ENCODE measurements at regions not wholly inside any gene's neighbourhood (a gene's known extent, or its start where the extent isn't known, plus 50 kb on each side); places are given as distances from the start of the nearest gene placed in this dataset.

DNA sequence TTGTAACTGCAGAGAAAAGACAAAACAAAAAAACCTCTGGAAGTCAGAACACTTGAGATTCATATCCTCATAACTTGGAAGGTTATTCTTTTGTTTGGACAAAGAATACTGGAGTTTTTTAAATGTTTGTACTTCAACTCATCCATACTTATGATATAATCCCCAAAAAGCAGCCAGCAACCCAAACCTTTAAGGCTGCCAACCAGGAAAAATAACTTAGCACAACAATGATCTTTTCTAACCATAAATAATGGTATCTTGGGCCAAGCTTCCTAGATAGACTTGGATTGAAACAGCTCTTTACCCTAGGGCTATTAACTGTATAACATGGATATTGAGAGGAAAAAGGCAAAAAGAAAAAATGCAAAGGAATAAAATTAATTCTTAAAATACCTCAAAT, 335.1 kb downstream of the LTN1 start:
- no peak overlapping the region for H3K4me3 Mint-ChIP-seq
- no peaks in the 10 kb centered on the region for H3K27me3 Mint-ChIP-seq
- ATAC-seq = no peak
- H3K9me3 Mint-ChIP-seq = peaks cover 5% of the 10 kb centered on the region
- no peaks in the 10 kb centered on the region for H3K4me1 Mint-ChIP-seq
- no peak overlapping the region for H3K27ac Mint-ChIP-seq
- no peaks in the 10 kb centered on the region for H3K36me3 Mint-ChIP-seq

- Mint-ChIP-seq H3K27me3 (no peaks in the 10 kb centered on the region), H3K27ac (no peak overlapping the region), H3K4me3 (no peak overlapping the region), H3K4me1 (no peaks in the 10 kb centered on the region), H3K36me3 (no peaks in the 10 kb centered on the region), H3K9me3 (peaks cover 5% of the 10 kb centered on the region)
- no peak for ATAC-seq
Measured at GRCh38 chr21:28655471-28655870, 337.2 kb downstream of the LTN1 start.

GRCh38 chr21:28654406-28654805, 338.3 kb downstream of the LTN1 start:
- Mint-ChIP-seq H3K27ac (no peak overlapping the region), H3K4me3 (no peak overlapping the region), H3K36me3 (no peaks in the 10 kb centered on the region), H3K27me3 (no peaks in the 10 kb centered on the region), H3K4me1 (no peaks in the 10 kb centered on the region), H3K9me3 (peaks cover 5% of the 10 kb centered on the region)
- no peak for ATAC-seq

- H3K27me3 Mint-ChIP-seq = no peaks in the 10 kb centered on the region
- H3K27ac Mint-ChIP-seq = no peak overlapping the region
- H3K36me3 Mint-ChIP-seq = no peaks in the 10 kb centered on the region
- H3K4me1 Mint-ChIP-seq = no peaks in the 10 kb centered on the region
- H3K4me3 Mint-ChIP-seq = no peak overlapping the region
- ATAC-seq = no peak
- peaks cover 4% of the 10 kb centered on the region for H3K9me3 Mint-ChIP-seq
Measured at GRCh38 chr21:28644762-28645161, 347.9 kb downstream of the LTN1 start.

DNA sequence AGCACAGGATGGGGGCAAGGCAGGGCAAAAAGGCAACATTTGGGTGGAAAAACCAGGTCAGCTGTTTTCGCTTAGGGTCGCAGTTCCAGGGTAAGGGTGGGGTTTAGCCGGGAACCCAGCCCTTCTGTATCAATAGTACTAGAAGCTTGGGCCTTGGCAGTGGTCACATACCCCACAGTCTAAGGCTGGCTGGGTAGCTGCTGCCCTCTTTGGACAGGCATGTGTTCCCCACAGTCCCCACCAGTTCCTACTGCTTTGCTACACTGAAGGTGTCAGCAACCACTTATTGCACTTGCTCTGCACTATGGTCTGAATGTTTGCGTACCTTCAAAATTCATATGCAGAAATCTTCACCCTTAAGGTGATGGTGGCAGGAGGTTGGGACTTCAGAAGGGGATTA, 349.8 kb downstream of the LTN1 start:
- Mint-ChIP-seq H3K4me1 (no peaks in the 10 kb centered on the region), H3K9me3 (peaks cover 4% of the 10 kb centered on the region), H3K36me3 (no peaks in the 10 kb centered on the region), H3K27ac (no peak overlapping the region), H3K27me3 (no peaks in the 10 kb centered on the region), H3K4me3 (no peak overlapping the region)
- no peak for ATAC-seq

GRCh38 chr21:28641731-28642130, 350.9 kb downstream of the LTN1 start:
- H3K4me1 Mint-ChIP-seq = no peaks in the 10 kb centered on the region
- no peak overlapping the region for H3K4me3 Mint-ChIP-seq
- no peak for ATAC-seq
- H3K27me3 Mint-ChIP-seq = no peaks in the 10 kb centered on the region
- no peaks in the 10 kb centered on the region for H3K36me3 Mint-ChIP-seq
- H3K9me3 Mint-ChIP-seq = peaks cover 4% of the 10 kb centered on the region
- H3K27ac Mint-ChIP-seq = no peak overlapping the region

DNA sequence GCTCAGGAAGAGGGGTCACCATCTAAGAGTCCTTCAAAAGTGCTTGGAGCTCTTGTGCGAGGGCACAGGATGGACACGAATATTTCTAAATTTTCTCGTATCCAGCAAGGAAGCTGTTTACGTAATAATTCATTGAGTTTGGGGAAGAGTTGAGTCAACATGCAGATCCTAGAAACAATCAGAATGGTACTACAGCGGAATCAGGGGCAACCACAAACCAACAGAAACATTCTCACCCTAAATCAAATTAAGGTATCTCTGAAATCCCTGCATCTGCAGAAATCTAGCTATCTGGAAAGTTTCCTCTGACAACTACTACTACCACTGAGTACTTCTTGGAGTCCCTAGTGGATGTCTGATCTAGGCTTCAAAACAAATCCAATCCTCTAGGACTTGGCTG, 352.4 kb downstream of the LTN1 start:
- no peak for ATAC-seq
- H3K4me1 Mint-ChIP-seq = no peaks in the 10 kb centered on the region
- no peak overlapping the region for H3K27ac Mint-ChIP-seq
- no peaks in the 10 kb centered on the region for H3K36me3 Mint-ChIP-seq
- no peak overlapping the region for H3K4me3 Mint-ChIP-seq
- H3K27me3 Mint-ChIP-seq = no peaks in the 10 kb centered on the region
- peaks cover 6% of the 10 kb centered on the region for H3K9me3 Mint-ChIP-seq

DNA sequence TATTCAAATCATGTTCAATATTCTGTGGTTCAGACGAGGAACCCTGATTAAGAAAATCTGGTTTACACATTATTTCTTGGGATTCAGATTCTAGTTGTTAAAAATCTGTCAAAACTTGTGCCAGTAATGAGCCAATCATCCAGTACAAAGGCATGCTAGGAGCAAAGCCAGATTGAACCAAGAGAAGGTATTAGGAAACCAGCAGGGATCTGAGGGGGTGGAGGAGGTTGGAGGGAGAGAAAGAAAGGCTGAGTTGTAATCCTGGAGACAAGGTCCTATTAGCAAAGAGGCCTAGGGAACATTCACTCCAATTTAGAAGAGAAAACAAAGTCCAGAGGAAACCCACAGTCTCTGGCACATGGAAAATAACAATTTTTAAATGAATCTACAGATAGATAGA, 352.9 kb downstream of the LTN1 start:
- Mint-ChIP-seq H3K4me1 (no peaks in the 10 kb centered on the region), H3K27ac (no peak overlapping the region), H3K27me3 (no peaks in the 10 kb centered on the region), H3K9me3 (peaks cover 6% of the 10 kb centered on the region), H3K36me3 (no peaks in the 10 kb centered on the region), H3K4me3 (no peak overlapping the region)
- no peak for ATAC-seq

GRCh38 chr21:28636752-28637691, 355.7 kb downstream of the LTN1 start:
- no peak overlapping the region for H3K27ac Mint-ChIP-seq
- H3K27me3 Mint-ChIP-seq = no peaks in the 10 kb centered on the region
- peaks cover 2% of the 10 kb centered on the region for H3K9me3 Mint-ChIP-seq
- no peaks in the 10 kb centered on the region for H3K36me3 Mint-ChIP-seq
- ATAC-seq = no peak
- no peak overlapping the region for H3K4me3 Mint-ChIP-seq
- H3K4me1 Mint-ChIP-seq = no peaks in the 10 kb centered on the region

GRCh38 chr21:28635541-28635940, 357.1 kb downstream of the LTN1 start:
- Mint-ChIP-seq H3K27me3 (no peaks in the 10 kb centered on the region), H3K4me3 (no peak overlapping the region), H3K36me3 (no peaks in the 10 kb centered on the region), H3K27ac (no peak overlapping the region), H3K4me1 (no peaks in the 10 kb centered on the region), H3K9me3 (peaks cover 2% of the 10 kb centered on the region)
- no peak for ATAC-seq

DNA sequence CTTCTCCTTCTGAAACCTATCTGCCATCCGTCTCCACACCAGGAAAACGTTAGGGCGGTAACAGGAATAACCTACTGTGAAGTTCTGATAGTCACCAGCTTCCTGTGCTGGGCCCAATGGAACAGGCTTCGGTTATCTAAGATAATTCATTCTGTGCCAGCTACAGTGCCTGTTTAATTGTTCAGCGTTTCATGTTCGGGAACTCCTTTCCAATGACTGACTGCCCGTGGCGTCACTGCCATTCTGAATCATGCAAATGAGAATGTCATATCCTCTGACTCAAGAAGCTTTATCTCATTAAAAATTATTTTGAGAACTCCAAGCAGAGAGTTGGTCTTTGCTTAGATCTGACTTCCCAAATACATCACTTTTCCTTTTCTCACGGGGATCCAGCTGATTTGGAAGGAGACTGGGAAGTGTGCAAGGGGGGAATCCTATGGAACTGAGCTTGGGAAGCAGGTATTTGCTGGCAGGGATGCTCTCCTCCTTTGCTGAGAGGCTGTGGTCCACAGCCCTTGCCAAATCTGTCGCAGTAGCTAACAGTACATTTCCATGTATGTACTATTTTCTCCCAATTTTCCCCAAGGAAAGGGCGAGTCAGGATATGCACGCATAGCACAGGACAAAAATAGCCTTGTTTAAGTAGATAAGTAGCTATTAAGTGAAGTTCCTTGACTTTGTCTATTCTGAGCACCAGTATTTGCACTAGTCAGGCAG, 358.7 kb downstream of the LTN1 start:
- Mint-ChIP-seq H3K4me1 (no peaks in the 10 kb centered on the region), H3K4me3 (no peak overlapping the region), H3K36me3 (no peaks in the 10 kb centered on the region), H3K27ac (no peak overlapping the region), H3K27me3 (no peaks in the 10 kb centered on the region), H3K9me3 (peaks cover 2% of the 10 kb centered on the region)
- ATAC-seq = no peak

DNA sequence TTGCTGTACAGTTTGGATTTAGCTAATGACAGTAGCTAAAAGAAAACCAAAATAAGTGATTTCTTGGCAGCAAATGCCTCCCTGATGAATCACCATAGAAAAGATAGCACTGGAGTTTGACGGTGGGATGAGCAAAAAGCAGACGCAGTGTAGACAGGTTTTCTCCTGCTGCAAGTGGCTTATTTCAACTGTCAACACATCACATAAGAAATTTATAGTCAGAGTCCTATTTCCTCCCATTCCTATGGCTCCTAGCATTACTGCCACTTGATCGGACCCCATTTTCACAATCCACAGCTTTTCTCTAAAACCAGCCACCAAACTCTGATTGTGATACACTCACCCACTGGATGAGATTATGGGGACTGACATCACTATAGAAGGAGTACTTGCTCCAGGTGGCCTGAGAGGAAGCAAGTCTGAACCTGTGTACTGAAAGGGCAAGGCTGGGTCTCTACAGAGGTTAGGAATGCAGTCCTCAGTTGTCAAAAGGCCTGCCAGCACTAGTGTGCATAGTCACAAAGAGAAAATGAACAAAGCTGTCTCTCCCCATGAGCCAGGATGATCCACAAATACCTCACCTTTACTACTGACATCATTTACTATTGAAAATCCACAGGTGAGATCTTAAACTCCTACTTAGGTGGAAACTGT, 359.8 kb downstream of the LTN1 start:
- Mint-ChIP-seq H3K27ac (no peak overlapping the region), H3K4me1 (no peaks in the 10 kb centered on the region), H3K4me3 (no peak overlapping the region), H3K27me3 (no peaks in the 10 kb centered on the region), H3K9me3 (peaks cover 2% of the 10 kb centered on the region), H3K36me3 (no peaks in the 10 kb centered on the region)
- ATAC-seq = no peak

DNA sequence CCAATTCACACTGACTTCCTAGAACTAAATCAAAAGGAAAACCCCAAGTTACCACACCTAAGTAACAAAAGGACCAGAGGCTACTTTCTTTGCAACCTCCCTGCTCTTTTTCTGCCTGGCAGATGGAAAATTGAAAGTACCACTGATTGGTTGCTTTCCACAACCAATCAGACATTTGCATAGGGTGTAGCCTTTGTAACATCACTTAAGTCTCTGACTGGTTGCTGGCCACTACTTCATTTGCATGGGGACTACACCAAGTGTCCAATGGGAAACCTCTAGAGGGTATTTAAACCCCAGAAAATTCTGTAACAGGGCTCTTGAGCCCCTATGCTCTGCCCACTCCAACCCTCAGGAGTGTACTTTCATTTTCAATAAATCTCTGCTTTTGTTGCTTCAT, 365.0 kb downstream of the LTN1 start:
- H3K36me3 Mint-ChIP-seq = peaks cover 5% of the 10 kb centered on the region
- no peak for ATAC-seq
- H3K4me1 Mint-ChIP-seq = no peaks in the 10 kb centered on the region
- H3K27me3 Mint-ChIP-seq = no peaks in the 10 kb centered on the region
- H3K4me3 Mint-ChIP-seq = no peak overlapping the region
- H3K27ac Mint-ChIP-seq = no peak overlapping the region
- no peaks in the 10 kb centered on the region for H3K9me3 Mint-ChIP-seq

- Mint-ChIP-seq H3K27me3 (no peaks in the 10 kb centered on the region), H3K4me3 (no peak overlapping the region), H3K27ac (no peak overlapping the region), H3K9me3 (peaks cover 3% of the 10 kb centered on the region), H3K4me1 (no peaks in the 10 kb centered on the region), H3K36me3 (peaks cover 5% of the 10 kb centered on the region)
- ATAC-seq = no peak
Measured at GRCh38 chr21:28627261-28627660, 365.4 kb downstream of the LTN1 start.

DNA sequence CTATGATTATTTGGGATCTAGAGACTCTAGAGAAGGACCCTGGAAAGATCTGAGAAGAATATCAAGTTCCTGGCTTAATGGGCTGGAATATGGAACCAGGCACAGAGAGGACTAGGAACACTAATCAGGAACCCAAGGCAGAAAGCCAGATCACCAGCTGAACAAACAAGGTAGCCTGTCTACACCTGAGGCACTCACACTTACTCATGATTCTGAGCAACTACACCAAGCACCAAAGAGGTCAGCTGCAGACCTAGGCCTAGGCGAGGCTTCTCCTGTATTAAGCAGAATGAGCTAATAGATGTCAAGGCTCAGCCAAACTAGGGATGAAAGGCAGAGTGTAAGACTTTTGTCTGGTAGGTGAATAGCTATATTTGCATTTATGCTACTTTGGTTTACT, 368.1 kb downstream of the LTN1 start:
- peaks cover 3% of the 10 kb centered on the region for H3K9me3 Mint-ChIP-seq
- H3K27ac Mint-ChIP-seq = no peak overlapping the region
- H3K36me3 Mint-ChIP-seq = peaks cover 14% of the 10 kb centered on the region
- no peak for ATAC-seq
- H3K27me3 Mint-ChIP-seq = no peaks in the 10 kb centered on the region
- no peak overlapping the region for H3K4me3 Mint-ChIP-seq
- no peaks in the 10 kb centered on the region for H3K4me1 Mint-ChIP-seq
